ENCODE measurements at regions not wholly inside any gene's neighbourhood (a gene's known extent, or its start where the extent isn't known, plus 50 kb on each side); places are given as distances from the start of the nearest gene placed in this dataset.

DNA sequence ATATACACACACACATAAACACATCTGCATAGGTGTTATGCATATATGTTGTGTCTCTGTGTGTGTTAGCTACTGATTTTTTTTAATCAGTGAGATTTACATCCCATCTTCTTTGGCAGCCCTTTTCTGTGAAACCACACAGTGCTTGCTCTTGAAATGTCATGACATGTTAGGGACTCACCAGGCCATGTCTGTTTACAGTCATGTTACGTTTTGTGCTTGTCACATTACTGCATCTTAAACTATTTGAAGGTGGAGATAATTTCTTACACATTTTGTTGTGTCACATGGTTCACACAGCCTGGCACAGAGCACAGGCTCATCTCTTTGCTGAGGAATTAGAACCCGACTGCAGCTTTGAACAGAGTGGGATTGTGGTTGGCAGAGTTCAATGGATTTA, 364.4 kb upstream of the RIOK2 start:
- no peak for FAIRE-seq

DNA sequence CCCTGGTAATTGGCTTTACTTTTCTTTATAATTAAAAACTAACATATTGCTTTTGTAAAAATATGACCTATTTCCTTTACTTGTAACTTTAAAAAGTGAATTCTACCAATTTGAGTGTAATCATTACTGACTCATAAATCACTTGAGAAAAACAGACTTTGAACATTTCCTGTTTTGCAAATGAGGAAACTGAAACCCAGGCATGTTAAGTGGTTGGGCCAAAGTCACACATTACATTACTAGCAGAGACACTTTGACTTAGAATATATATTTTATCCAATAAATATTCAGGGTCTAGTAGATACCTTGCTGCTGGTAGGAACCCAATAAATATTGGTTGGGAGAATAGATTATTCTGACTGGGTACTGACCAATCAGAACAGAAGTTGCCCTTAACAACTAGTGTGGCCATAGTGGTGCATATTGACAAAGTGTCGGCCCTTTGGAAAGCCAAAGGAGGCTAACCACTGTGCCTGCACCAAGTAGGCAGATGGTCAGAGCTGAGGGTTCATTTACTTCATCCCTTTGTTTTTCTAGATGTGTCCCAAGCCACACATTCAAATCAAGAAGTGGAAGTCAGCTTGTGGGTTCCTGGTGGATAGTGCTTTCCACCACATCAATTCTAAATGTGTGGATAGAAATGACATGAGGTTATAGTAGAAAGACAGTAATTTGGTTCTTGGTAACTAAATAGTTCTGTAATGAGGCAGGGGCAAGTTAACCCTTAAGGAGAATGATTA, 365.1 kb upstream of the RIOK2 start:
- TF ChIP-seq, protein P1, sequence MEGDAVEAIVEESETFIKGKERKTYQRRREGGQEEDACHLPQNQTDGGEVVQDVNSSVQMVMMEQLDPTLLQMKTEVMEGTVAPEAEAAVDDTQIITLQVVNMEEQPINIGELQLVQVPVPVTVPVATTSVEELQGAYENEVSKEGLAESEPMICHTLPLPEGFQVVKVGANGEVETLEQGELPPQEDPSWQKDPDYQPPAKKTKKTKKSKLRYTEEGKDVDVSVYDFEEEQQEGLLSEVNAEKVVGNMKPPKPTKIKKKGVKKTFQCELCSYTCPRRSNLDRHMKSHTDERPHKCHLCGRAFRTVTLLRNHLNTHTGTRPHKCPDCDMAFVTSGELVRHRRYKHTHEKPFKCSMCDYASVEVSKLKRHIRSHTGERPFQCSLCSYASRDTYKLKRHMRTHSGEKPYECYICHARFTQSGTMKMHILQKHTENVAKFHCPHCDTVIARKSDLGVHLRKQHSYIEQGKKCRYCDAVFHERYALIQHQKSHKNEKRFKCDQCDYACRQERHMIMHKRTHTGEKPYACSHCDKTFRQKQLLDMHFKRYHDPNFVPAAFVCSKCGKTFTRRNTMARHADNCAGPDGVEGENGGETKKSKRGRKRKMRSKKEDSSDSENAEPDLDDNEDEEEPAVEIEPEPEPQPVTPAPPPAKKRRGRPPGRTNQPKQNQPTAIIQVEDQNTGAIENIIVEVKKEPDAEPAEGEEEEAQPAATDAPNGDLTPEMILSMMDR (IDR thresholded peaks at IDR 0.05; ENCODE audit: insufficient read depth, low read length, severe bottlenecking): no peak
- DNase-seq (ENCODE audit: low read depth) (peak; percentile 77), FAIRE-seq (no peak)
- no peaks in the 10 kb centered on the region for H3K36me3 ChIP-seq (ENCODE audit: control insufficient read depth, insufficient read depth, low read length)
- H3K27me3 ChIP-seq (ENCODE audit: control insufficient read depth, insufficient read depth, low read length): no peaks in the 10 kb centered on the region
- no peak overlapping the region for H3K4me3 ChIP-seq (ENCODE audit: low read depth, low read length)

More for the DNA sequence above, 364.4 kb upstream of the RIOK2 start:
- H3K27me3 ChIP-seq (ENCODE audit: control insufficient read depth, insufficient read depth, low read length): no peaks in the 10 kb centered on the region
- no peak for DNase-seq (ENCODE audit: low read depth)
- H3K36me3 ChIP-seq (ENCODE audit: control insufficient read depth, insufficient read depth, low read length): no peaks in the 10 kb centered on the region
- TF ChIP-seq, protein P1 (IDR thresholded peaks at IDR 0.05; ENCODE audit: insufficient read depth, low read length, severe bottlenecking): no peak
- H3K4me3 ChIP-seq (ENCODE audit: low read depth, low read length): no peak overlapping the region

DNA sequence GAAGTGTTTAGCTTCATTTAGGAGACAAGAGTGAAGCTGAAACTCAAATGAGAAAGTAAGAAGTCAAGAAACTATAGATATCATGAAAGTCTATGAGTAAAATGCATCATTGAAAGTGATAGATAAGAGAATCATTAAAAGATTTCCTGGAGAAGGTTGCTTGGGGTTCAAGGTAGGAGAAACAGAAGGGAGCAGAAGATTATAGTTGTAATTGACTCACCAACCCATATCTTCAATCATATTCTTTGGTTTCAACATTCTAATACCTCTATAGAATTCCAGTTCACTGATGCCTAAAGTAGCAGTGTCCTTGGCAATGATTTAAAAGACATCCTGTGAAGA, 365.7 kb upstream of the RIOK2 start:
- no peaks in the 10 kb centered on the region for H3K36me3 ChIP-seq (ENCODE audit: control insufficient read depth, insufficient read depth, low read length)
- DNase-seq (ENCODE audit: low read depth) (no peak), FAIRE-seq (no peak)
- no peaks in the 10 kb centered on the region for H3K27me3 ChIP-seq (ENCODE audit: control insufficient read depth, insufficient read depth, low read length)
- H3K4me3 ChIP-seq (ENCODE audit: low read depth, low read length): no peak overlapping the region
- TF ChIP-seq, protein P1 (IDR thresholded peaks at IDR 0.05; ENCODE audit: insufficient read depth, low read length, severe bottlenecking): no peak

DNA sequence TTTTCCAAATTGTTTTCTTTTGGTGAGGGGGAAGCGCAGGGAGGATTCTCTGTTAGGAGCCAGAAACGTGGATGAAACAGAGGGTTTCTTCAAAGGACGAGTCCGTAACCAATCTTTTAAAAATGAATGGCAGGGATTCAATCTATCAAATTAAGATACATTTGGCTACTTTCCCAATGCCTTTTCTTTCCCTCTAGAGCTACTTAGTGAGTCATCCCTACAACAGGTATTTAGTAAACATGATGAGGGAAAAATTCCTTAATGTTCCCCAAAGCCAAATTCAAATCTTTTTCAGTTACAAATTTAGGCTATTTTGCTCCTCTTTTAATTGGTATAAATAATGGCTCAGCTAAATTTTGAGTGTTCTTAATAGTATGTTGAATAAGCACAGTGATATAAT, 366.4 kb upstream of the RIOK2 start:
- no peaks in the 10 kb centered on the region for H3K27me3 ChIP-seq (ENCODE audit: control insufficient read depth, insufficient read depth, low read length)
- TF ChIP-seq, protein P1 (IDR thresholded peaks at IDR 0.05; ENCODE audit: insufficient read depth, low read length, severe bottlenecking): no peak
- DNase-seq (ENCODE audit: low read depth) (peak; percentile 68), FAIRE-seq (no peak)
- no peaks in the 10 kb centered on the region for H3K36me3 ChIP-seq (ENCODE audit: control insufficient read depth, insufficient read depth, low read length)
- no peak overlapping the region for H3K4me3 ChIP-seq (ENCODE audit: low read depth, low read length)

DNA sequence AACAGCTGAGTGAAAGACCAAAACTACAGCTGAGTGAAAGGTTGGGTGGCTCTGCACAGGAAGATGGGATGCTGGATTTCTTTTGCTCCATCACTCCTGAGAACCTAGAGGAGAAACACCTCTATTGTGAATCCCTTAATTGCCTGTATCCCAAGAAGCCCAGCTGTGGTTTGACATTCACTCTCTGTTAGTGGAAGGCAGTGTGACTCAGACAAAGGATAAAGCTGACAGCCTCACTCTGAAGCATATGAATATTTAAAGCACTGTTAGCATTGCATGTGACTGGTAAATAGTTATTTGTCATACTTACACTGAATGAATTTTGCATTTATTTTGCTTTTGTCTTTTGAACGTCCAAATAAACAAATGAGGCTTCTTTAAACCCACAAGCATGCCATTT, 367.1 kb upstream of the RIOK2 start:
- Histone ChIP-seq H3K4me3 (ENCODE audit: low read depth, low read length) (no peak overlapping the region), H3K36me3 (ENCODE audit: control insufficient read depth, insufficient read depth, low read length) (no peaks in the 10 kb centered on the region), H3K27me3 (ENCODE audit: control insufficient read depth, insufficient read depth, low read length) (no peaks in the 10 kb centered on the region)
- no peak for FAIRE-seq
- peak; percentile 75 for DNase-seq (ENCODE audit: low read depth)
- TF ChIP-seq, protein P1 (IDR thresholded peaks at IDR 0.05; ENCODE audit: insufficient read depth, low read length, severe bottlenecking): no peak

DNA sequence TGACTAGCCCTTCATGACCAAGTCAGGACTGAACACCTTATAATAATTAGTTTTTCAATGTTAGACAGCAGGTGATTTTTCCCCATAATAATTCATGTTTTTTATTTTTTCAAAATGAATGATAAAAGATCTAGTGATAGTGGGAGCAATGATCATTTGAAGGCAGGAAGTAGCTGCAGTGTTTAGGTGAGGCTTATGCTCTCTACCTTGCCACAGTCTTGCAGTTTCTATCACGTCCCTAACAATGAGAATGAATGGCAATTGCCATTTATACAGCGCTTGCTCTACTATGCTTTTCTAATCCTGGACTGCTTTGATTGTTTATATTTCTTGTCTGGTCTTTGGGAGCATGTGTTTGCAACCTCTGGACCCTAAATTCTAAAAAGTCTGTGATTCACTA, 367.8 kb upstream of the RIOK2 start:
- DNase-seq (ENCODE audit: low read depth) (no peak), FAIRE-seq (no peak)
- Histone ChIP-seq H3K4me3 (ENCODE audit: low read depth, low read length) (no peak overlapping the region), H3K36me3 (ENCODE audit: control insufficient read depth, insufficient read depth, low read length) (no peaks in the 10 kb centered on the region), H3K27me3 (ENCODE audit: control insufficient read depth, insufficient read depth, low read length) (no peaks in the 10 kb centered on the region)
- TF ChIP-seq, protein P1 (IDR thresholded peaks at IDR 0.05; ENCODE audit: insufficient read depth, low read length, severe bottlenecking): no peak
